Large intestine (tissue), 3 donors: ENCODE measurements at regions not wholly inside any gene's neighbourhood (a gene's known extent, or its start where the extent isn't known, plus 50 kb on each side); places are given as distances from the start of the nearest gene placed in this dataset.

Experiments used
- DNase-seq, 2 donors: peaks; one replicate each; pipeline versions ENCODE4 v3.0.0 to v3.0.0-alpha.2; 2013
- H3K27ac ChIP-seq: one replicate; pipeline ENCODE4 v1.5.1; 2013; ENCODE audit warnings: low read length
- H3K27me3 ChIP-seq: 2 replicates; pipeline ENCODE4 v1.6.1; 2013; ENCODE audit warnings: low read length; ENCODE audit not compliant: control insufficient read depth, insufficient read depth
- H3K36me3 ChIP-seq: 2 replicates; pipeline ENCODE4 v1.6.1; 2013; ENCODE audit warnings: low read length; ENCODE audit not compliant: control insufficient read depth, insufficient read depth
- H3K4me1 ChIP-seq: one replicate; pipeline ENCODE4 v1.6.1; 2013; ENCODE audit warnings: low read length; ENCODE audit not compliant: control insufficient read depth, insufficient read depth
- H3K4me3 ChIP-seq: one replicate; pipeline ENCODE4 v1.5.1; 2013; ENCODE audit warnings: low read length
- H3K9me3 ChIP-seq: one replicate; pipeline ENCODE4 v1.6.1; 2013; ENCODE audit warnings: mild to moderate bottlenecking, low read depth, low read length, moderate library complexity; ENCODE audit not compliant: control insufficient read depth
- WGBS: methylation state at CpG from one replicate; pipeline ENCODE4 v1.1.5; 2013; ENCODE audit warnings: low lambda C conversion rate; ENCODE audit not compliant: insufficient coverage; 5-methylcytosine and 5-hydroxymethylcytosine counted together

- Histone ChIP-seq H3K4me1 (no peaks in the 10 kb centered on the region), H3K27me3 (no peaks in the 10 kb centered on the region), H3K9me3 (peaks cover 2% of the 10 kb centered on the region), H3K4me3 (no peak overlapping the region), H3K36me3 (no peaks in the 10 kb centered on the region), H3K27ac (no peak overlapping the region)
- 88% methylated on average over 1 of the region's 2 CpGs for WGBS
- no peak for DNase-seq
Observed at GRCh38 chr5:124045412-124045811, 533.4 kb downstream of the CSNK1G3 start.

- H3K27me3 ChIP-seq = no peaks in the 10 kb centered on the region
- peaks cover 2% of the 10 kb centered on the region for H3K9me3 ChIP-seq
- no peak for DNase-seq
- WGBS = 100% methylated on average over 1 of the region's 2 CpGs
- no peak overlapping the region for H3K27ac ChIP-seq
- no peaks in the 10 kb centered on the region for H3K4me1 ChIP-seq
- H3K36me3 ChIP-seq = no peaks in the 10 kb centered on the region
- no peak overlapping the region for H3K4me3 ChIP-seq
Observed at GRCh38 chr5:124044613-124045012, 532.6 kb downstream of the CSNK1G3 start.

- H3K4me1 ChIP-seq = no peaks in the 10 kb centered on the region
- H3K27ac ChIP-seq = no peak overlapping the region
- no peak for DNase-seq
- H3K9me3 ChIP-seq = peaks cover 2% of the 10 kb centered on the region
- no peaks in the 10 kb centered on the region for H3K27me3 ChIP-seq
- no peak overlapping the region for H3K4me3 ChIP-seq
- WGBS = no CpG with 5 or more reads among the region's 1 CpG
- H3K36me3 ChIP-seq = no peaks in the 10 kb centered on the region
Observed at GRCh38 chr5:124043456-124043855, 531.5 kb downstream of the CSNK1G3 start.

- H3K9me3 ChIP-seq = peaks cover 2% of the 10 kb centered on the region
- H3K4me3 ChIP-seq = no peak overlapping the region
- no peaks in the 10 kb centered on the region for H3K36me3 ChIP-seq
- 100% methylated on average over 1 of the region's 3 CpGs for WGBS
- H3K27ac ChIP-seq = no peak overlapping the region
- H3K4me1 ChIP-seq = no peaks in the 10 kb centered on the region
- no peaks in the 10 kb centered on the region for H3K27me3 ChIP-seq
- peak in 1 of 2 donors; percentile 16 for DNase-seq
Observed at GRCh38 chr5:124040799-124041198, 528.8 kb downstream of the CSNK1G3 start.

- Histone ChIP-seq H3K4me1 (no peaks in the 10 kb centered on the region), H3K36me3 (no peaks in the 10 kb centered on the region), H3K4me3 (no peak overlapping the region), H3K9me3 (peaks cover 2% of the 10 kb centered on the region), H3K27ac (no peak overlapping the region), H3K27me3 (no peaks in the 10 kb centered on the region)
- no peak for DNase-seq
- no CpG with 5 or more reads among the region's 1 CpG for WGBS
Observed at GRCh38 chr5:124039410-124039809, 527.4 kb downstream of the CSNK1G3 start.

GRCh38 chr5:124036786-124037185, 524.8 kb downstream of the CSNK1G3 start:
- no peak for DNase-seq

GRCh38 chr5:124034963-124035362, 523.0 kb downstream of the CSNK1G3 start:
- H3K4me1 ChIP-seq = no peaks in the 10 kb centered on the region
- no peaks in the 10 kb centered on the region for H3K27me3 ChIP-seq
- 100% methylated on average over 2 of the region's 6 CpGs for WGBS
- H3K36me3 ChIP-seq = no peaks in the 10 kb centered on the region
- no peak overlapping the region for H3K4me3 ChIP-seq
- no peak for DNase-seq
- no peaks in the 10 kb centered on the region for H3K9me3 ChIP-seq
- H3K27ac ChIP-seq = no peak overlapping the region

More at GRCh38 chr5:124036786-124037185, 524.8 kb downstream of the CSNK1G3 start:
- H3K4me1 ChIP-seq = no peaks in the 10 kb centered on the region
- no peak overlapping the region for H3K4me3 ChIP-seq
- H3K36me3 ChIP-seq = no peaks in the 10 kb centered on the region
- no peak overlapping the region for H3K27ac ChIP-seq
- no peaks in the 10 kb centered on the region for H3K9me3 ChIP-seq
- no peaks in the 10 kb centered on the region for H3K27me3 ChIP-seq

GRCh38 chr5:124034083-124034700, 522.2 kb downstream of the CSNK1G3 start:
- 65% methylated on average over 3 of the region's 5 CpGs for WGBS
- Histone ChIP-seq H3K27ac (no peak overlapping the region), H3K9me3 (no peaks in the 10 kb centered on the region), H3K36me3 (no peaks in the 10 kb centered on the region), H3K27me3 (no peaks in the 10 kb centered on the region), H3K4me3 (no peak overlapping the region), H3K4me1 (no peaks in the 10 kb centered on the region)
- DNase-seq = no peak

GRCh38 chr5:124030043-124030491, 518.1 kb downstream of the CSNK1G3 start:
- Histone ChIP-seq H3K4me1 (no peaks in the 10 kb centered on the region), H3K27me3 (no peaks in the 10 kb centered on the region), H3K36me3 (no peaks in the 10 kb centered on the region), H3K4me3 (no peak overlapping the region), H3K27ac (no peak overlapping the region), H3K9me3 (no peaks in the 10 kb centered on the region)
- 100% methylated on average over 1 of the region's 5 CpGs for WGBS
- DNase-seq = no peak

- no peak for DNase-seq
- Histone ChIP-seq H3K4me3 (no peak overlapping the region), H3K27ac (no peak overlapping the region), H3K36me3 (no peaks in the 10 kb centered on the region), H3K9me3 (no peaks in the 10 kb centered on the region), H3K27me3 (no peaks in the 10 kb centered on the region), H3K4me1 (no peaks in the 10 kb centered on the region)
- WGBS = no CpG with 5 or more reads among the region's 3 CpGs
Observed at GRCh38 chr5:124027441-124027840, 515.5 kb downstream of the CSNK1G3 start.

- H3K9me3 ChIP-seq = no peaks in the 10 kb centered on the region
- 100% methylated on average over 2 of the region's 6 CpGs for WGBS
- no peaks in the 10 kb centered on the region for H3K27me3 ChIP-seq
- no peaks in the 10 kb centered on the region for H3K4me1 ChIP-seq
- no peak overlapping the region for H3K4me3 ChIP-seq
- no peak overlapping the region for H3K27ac ChIP-seq
- no peaks in the 10 kb centered on the region for H3K36me3 ChIP-seq
- no peak for DNase-seq
Observed at GRCh38 chr5:124025306-124025845, 513.4 kb downstream of the CSNK1G3 start.
